ENCODE measurements at regions not wholly inside any gene's neighbourhood (a gene's known extent, or its start where the extent isn't known, plus 50 kb on each side); places are given as distances from the start of the nearest gene placed in this dataset.

DNA sequence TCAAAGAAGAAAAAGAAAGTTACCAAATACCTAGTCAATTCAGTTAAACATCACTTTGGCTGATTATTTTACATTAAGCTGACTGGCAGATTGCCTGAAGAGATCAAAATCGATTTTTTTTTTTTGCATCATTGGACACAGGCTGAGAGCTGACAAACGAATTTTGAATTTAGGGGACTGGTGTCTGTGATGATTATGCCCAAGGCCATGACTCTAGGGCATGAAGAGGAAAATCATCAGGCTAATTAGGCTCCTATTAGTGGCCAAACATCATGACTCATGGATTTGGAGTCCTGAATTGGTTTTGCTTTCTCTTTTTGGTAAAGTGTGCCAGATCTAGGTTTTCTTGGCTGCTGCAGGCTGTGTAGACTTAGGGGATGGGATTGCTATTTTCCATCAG, 829.3 kb upstream of the LCORL start:
- no peak for DNase-seq (ENCODE audit: low spot score)

DNA sequence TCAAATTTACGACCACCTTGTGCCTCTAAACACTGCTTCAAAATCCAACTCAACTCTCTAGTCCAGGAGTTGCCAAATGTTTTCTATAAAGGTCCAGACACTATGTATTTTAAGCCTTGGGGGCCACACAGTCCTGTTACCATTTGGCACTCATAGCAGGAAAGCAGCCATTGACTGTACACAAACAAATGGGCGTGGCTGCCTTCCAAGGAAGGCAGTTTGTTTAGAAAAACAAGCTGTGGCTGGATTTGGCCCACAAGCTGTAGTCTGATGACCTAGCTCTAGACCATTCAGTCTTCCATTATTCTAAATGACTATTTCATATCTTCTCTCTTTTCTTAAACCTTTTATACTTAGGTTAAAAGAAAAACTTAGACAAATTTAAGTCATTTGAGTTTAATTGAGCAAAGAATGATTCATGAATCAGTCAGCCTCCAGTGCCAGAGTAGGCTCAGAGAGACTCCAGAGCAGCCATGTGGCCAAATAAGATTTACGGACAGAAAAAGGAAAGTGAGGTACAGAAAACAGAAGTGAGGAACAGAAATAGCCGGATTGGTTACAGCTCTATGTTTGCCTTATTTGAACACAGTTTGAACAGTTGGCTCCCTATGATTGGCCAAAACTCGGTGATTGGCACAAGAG, 825.8 kb upstream of the LCORL start:
- DNase-seq (ENCODE audit: low spot score): no peak

DNA sequence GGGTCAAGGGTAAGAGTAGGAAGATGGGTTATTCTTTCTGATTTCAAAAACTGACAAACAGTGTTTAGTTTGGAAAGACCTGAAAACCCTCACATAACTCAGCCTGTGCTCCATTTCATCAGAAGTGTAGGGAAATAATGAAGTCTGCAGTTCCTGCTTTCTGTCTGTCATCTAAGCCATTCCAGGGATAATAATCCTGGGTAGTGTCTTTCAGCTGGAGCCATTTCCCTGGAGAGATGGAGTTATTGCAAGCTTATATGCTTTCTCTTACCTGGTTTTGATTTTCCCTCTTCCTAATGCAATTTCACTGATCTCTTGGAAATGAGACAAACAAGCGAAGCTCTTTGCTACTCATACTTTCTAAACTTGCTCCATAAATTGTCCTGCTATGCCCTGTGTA, 824.8 kb upstream of the LCORL start:
- no peak for DNase-seq (ENCODE audit: low spot score)

DNA sequence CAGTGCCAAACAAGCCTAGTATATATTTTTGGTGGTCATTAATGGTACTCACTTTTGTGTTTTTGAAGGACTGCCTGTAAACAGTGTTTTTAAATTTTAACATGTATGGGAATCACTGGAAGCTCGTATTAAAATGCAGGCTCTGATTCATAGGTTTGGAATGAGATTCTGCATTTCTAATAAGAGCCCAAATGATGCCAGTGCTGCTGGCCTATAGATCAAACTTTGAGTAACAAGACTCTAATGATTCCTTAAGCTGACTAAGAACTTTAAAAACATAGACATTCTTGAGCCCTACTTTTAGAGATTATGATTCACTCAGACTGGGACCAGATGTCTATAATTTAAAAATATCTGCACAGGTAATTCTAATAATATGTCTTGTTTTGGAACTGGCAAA, 823.2 kb upstream of the LCORL start:
- DNase-seq (ENCODE audit: low spot score): no peak

DNA sequence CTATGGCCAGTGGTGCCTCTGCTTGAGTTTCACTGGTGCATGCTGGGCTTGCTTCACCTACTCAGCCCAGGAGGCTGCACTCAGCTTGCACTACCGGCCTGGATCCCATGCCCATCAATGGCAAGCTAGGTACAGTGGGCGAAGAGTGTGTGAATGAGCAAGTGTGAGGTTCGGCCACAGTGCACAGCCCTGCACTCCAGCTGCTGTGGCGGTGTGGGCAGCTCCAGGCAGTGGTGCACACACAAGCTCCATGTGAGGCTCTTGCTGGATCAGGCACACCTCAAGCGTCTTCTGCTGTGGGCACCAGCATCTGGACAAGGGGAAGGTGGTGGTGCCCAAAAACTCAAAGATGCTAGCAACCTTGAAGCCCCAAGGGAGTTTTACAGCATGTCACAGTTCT, 820.9 kb upstream of the LCORL start:
- no peak for DNase-seq (ENCODE audit: low spot score)

DNA sequence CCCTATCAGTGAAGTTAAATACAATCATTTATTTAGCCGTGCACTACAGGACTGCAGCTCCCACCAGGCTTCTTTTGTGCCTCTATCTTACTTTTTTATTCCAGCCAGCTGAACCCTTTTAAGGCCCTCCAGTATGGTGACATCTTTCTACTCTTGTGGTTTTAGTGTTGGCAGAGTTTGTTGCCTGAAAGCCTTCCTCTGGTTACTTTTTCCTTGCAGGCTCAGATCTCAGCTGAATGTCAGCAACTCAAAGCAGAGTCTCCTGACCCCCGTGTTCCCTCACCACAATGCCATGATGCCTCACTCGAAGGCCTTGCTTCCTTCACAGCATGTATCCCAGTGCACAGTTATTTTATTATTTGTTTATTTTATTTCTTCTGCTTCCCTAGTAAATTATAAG, 818.9 kb upstream of the LCORL start:
- no peak for DNase-seq (ENCODE audit: low spot score)

DNA sequence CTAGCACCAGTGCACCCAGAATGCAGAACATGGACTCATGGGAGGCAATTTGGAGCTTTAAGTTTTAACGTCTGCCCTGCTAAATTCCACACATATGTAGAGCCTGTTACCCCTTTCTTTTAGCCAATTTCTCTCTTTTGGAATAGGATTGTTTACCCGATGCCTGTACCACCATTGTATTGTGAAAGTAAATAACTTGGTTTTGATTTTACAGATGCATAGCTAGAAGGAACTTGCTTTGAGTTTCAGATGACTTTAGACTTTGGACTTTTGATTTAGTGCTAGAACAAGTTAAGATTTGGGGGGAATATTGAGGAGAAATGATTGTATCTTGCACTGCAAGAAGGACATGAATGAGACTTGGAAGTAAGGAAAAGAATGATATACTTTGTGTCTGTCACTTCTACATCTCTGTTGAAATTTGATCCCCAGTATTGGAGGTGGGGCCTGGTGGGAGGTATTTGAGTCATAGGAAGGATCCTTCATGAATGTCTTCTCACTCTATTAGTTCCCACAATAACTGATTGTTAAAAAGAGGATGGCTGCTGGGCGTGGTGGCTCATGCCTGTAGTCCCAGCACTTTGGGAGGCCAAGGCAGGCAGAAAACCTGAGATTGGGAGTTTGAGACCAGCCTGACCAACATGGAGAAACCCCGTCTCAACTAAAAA, 794.8 kb upstream of the LCORL start:
- no peak for DNase-seq (ENCODE audit: low spot score)

DNA sequence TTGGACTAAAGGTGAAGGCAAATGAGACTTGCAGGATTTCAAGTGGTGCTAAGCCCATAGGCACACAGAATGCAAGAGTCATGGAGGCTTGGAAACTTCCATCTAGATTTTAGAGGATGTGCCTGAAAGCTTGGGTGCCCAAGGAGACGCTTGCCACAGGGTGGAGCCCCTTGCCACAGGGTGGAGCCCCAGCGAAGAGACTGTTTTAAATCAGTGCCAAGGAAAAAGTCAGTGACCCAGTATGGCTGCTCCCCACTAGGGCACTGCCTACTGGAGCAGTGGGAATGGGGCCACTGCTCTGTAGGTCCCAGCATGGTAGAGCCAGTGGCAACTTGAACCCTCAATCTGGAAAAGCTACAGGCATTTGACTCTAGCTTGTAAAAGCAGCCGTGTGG, 794.2 kb upstream of the LCORL start:
- no peak for DNase-seq (ENCODE audit: low spot score)

DNA sequence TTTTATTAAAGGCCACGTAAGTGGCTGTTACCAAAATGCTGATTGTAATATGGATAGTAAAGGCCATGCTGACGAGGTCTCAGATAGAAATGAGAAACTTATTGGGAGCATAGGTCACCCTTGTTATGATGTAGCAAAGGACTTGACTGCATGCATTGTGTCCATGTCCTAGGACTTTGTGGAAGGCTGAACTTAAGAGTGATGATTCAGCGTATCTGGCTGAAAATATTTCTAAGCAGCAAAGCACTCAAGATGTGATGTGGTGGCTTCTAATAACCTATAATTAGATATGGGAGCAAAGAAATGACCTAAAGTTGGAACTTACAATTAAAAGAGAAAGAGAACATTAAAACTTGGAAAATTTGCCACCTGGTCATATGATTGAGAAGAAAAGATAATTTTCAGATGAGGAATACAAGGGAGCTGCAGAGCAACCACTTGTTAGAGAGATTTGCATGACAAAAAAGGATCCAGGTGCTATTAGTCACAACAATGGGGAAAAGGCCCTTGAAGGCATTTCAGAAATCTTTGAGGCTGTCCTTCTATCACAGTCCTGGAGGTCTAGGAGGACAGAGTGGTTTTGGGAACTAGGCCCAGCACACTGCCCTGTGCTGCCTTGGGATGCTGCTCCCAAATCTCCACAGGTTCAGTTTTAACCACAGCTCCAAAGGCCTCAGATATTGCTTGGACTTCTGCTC, 793.7 kb upstream of the LCORL start:
- no peak for DNase-seq (ENCODE audit: low spot score)

DNA sequence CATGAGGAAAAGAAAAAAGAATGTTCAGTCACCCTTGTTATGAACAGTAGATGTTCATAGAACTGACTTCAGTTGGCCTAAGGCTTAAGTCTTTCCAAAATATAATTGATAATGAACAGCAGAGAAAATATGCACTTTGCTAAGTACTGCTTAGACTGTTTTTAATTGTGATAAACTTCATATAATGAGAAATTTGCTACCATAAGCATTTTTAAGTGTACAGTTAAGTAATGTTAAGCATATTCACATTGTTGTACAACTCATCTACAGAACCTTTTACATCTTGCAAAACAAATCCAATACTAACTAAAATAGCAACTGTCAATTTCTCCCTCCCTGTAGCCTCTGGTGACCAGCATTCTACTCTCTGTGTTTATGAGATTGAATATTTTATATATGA, 792.2 kb upstream of the LCORL start:
- DNase-seq (ENCODE audit: low spot score): no peak

DNA sequence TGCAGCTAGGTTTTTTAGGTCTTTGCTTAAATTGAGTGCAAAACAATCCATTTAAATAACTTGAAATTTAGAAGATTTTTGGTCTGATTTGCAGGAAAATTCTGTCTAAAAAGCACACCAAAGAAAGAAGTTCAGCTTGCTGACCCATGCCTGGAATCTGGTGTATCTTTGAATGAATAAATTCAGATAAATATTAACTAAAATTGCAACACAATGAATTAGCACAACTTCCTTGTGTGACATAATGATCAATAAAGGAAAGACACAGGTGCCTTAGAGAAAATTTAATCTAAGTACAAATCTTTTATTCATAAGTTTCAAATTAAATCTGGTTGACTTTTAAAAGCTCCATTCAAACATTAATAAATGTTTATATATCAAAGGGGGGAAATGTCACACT, 791.5 kb upstream of the LCORL start:
- DNase-seq (ENCODE audit: low spot score): no peak

DNA sequence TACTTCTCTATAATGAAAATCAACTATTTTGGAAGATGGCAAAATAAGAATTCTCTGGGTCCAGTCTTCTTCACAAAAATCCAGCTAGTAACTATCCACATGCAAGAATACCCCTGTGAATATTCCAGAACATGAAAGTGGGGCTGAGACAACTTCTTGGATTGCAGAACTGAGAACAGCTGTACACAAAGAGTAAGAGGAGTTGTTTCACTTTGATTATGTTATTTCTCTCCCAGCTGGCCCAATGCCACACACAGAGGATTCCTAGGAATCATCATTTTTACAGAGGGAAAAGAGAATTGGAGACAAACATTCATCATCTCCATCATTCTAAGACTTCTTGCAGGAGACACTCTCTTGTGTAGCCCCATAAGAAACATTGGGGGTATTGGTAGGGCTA, 782.2 kb upstream of the LCORL start:
- DNase-seq (ENCODE audit: low spot score): no peak

DNA sequence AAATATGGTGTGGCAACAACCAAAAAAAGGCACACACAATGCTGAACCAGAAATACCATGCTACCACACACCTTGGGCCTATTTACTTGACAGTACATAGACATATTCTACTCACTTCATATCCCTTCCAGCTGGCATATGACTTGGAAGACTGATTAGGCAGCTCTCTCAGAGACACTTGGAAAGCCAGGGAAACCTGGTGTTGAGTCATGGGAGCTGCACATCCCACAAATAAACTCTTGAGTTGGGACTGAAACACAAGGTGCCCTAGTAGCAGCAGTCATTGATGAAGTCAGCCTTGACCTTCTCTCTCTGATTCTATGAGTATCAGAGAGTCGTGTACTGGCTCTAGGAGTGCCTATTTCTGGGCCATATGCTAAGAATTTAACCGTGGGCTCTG, 776.6 kb upstream of the LCORL start:
- DNase-seq (ENCODE audit: low spot score): no peak

DNA sequence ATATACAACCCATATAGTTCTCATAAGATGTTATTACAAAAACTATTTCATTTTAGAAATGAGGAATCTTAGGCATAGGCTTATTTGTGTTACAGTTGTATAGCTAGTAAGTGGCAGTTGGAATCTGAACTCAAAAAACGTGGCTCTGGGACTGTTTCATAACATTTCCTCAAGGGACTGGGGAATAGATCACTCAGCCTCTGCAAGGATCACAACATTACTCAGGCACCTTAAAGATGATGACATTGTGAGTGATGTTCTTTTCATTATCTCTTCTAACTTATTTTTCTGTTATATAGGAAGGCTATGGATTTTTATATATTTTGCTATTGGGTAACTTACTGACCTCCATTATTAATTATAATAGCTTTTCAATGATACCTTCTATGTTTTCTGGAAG, 774.2 kb upstream of the LCORL start:
- no peak for DNase-seq (ENCODE audit: low spot score)

DNA sequence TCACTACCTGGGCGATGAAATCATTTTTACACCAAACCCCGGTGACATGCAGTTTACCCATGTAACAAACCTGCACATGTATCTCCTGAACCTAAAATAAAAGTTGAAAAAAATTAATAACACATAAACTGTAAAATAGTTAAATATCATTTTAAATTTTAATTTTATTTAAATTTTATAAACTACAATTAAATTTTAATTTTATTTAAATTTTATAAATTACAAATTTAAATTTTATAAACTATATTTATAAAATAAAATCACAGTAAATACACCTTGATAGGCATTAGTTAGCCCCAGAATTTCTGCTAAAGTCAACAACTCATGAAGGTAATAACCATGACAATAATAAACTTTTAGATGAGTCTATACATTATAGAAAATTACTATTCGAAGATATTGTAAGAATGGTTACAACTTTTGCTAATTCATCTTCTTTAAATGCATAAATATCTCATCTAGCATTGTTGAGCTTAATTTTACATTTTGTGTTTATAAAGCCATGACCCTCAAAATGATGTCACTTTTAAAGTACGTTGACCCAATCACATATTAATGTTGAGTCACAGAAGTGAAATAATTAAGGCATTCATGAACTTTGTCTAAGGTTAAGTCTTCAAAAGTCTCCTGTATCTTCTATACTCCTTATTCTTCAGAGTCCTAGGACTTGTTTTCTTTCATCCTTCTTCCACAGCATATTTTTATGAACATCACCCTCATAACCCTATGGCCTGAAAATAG, 755.8 kb upstream of the LCORL start:
- no peak for DNase-seq (ENCODE audit: low spot score)

DNA sequence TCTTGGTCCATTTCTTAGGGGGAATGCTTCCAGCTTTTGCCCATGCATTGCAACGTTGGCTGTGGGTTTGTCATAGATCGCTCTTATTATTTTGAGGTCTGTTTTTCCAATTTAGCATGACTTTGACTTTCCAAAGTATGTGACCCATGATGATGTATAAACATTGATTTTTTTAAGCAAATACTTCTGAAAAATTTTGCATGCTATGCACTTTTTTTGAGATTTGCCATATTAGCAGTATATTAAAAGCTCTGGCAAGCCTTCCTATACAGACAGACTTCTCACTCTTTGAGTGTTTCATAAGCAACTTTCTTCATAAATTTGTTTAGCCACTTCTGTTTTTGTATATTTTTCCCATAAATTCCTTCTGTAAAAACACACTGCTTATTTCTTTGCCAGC, 746.4 kb upstream of the LCORL start:
- DNase-seq (ENCODE audit: low spot score): no peak

DNA sequence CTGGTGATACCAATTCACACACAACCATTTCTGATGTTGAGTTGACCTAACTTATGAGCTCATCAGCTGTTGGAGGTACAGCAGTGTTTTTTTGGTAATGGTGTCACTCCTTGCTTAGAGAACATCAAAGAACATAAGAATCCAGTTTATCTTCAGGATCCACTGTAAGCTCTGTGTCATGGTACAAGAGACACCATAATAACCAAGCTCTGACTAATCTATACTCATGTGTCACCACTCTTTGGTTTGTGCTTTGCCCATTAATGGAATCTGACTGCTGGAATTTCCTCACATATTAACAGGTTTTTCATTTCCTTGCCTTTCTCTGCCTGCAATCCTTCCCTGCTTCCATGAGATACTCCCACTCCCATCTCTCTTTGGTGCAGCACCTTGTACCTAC, 735.1 kb upstream of the LCORL start:
- DNase-seq (ENCODE audit: low spot score): no peak

DNA sequence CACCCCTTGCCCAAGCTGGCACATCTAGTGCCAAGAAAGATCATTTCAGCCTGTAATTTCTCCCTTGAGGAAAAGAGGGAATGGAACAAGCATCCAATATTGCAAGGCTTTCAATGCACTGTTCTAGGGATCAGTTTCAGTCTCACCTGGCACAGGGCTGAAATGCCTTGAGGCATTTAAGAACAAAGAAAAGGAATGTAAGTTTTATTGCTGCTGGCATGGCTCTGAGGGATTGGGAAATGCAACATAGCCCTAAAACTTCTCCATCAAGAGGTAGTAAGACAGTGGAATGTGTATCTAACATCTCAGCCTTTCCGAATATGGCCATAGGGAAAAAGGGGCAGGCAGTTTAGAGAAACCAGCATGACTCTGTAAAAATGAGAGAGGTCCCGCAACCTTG, 732.6 kb upstream of the LCORL start:
- no peak for DNase-seq (ENCODE audit: low spot score)

DNA sequence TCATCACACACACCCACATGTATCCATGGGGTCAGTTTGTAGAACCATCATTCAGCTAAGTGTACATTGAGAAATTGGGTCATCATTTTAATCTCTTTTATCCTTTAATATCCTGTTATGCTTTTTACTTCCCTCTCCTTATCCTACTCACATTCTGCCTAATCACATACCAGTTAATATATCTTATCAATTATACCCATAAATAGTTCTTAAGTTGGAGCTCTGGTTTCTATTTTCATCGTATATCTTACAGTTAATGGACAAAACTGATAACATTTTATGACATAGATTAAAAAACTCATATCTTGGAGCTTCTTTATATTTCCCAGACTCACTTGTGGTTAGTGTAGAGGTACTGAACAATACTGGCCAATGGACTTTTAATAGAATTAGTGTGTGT, 729.5 kb upstream of the LCORL start:
- DNase-seq (ENCODE audit: low spot score): no peak

DNA sequence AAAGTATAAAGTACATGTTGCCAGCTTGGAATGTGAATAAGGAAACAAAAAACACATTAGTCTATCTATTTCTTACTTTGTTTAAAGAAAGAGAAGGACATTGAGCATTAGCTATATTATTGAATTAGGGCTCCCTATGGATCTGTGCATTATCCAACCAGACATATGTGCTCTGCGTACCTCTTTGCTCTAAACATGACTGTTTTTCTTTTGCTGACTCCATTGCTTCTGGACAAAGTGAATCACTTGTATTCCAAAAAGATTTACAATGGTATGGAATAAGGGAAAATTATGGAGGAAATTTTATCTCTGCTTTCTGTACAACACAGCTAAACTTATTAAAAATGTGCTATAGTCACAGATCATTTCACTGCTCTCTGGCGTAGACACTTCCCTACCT, 727.8 kb upstream of the LCORL start:
- no peak for DNase-seq (ENCODE audit: low spot score)

DNA sequence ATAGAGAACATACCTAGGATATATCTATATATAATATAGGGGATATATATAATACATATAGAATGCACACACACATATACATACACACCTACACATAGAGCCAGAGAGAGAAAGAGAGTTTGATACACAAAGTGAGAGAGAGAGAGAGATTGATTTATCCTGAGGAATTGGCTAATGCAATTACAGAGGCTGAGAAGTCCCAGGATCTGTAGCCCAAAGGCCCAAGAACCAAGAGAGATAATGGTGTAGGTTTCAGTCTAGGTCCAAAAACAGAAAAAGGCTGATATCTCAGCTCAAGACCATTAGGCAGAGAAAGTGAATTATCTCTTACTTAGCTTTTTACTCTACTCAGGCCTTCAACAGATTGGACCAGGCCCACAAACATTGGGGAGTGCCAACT, 715.0 kb upstream of the LCORL start:
- DNase-seq (ENCODE audit: low spot score): no peak

DNA sequence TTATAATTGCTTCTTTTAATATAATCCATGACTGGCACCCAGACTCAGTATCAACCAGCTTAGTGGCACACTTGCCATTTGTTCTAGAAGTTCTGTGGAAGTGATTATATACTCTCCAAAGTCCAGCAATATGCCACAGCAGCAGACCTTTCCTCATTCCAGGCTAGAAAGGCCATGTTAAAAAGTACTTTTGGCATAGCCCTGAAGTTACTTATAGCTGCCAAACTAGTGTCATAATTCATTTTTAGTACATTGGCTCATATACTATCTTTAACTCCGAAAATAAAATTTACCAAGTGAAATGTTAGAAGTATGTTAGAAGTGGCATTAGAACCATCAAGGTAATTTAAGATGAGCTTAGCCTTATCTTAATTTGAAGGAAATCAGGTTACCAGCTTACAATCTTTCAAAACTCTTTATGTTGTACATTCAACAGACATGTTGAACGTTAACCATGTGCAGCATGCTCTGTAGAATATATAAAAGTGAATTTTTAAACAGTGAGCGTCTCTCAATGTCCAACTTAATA, 714.2 kb upstream of the LCORL start:
- no peak for DNase-seq (ENCODE audit: low spot score)

DNA sequence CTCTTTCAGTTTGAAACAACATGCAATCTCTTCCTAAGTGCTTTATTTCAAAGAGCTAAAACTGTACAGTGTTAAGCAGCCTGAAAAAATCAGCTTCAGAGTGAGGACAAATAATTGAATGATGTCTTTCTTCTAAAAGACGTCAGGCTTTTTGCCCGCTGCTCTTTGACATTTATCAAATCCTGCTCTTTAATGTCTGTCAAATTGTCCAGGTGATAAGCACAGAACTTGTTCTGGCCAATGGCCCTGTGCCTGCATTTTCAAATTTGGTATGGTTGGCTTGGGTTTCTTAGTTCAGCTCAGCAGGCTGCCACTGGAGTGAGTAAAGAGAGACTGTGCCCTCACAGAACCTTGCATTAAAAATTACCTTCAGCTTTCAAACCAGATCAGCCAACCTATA, 712.9 kb upstream of the LCORL start:
- no peak for DNase-seq (ENCODE audit: low spot score)
